ENCODE measurements at regions not wholly inside any gene's neighbourhood (a gene's known extent, or its start where the extent isn't known, plus 50 kb on each side); places are given as distances from the start of the nearest gene placed in this dataset.

DNA sequence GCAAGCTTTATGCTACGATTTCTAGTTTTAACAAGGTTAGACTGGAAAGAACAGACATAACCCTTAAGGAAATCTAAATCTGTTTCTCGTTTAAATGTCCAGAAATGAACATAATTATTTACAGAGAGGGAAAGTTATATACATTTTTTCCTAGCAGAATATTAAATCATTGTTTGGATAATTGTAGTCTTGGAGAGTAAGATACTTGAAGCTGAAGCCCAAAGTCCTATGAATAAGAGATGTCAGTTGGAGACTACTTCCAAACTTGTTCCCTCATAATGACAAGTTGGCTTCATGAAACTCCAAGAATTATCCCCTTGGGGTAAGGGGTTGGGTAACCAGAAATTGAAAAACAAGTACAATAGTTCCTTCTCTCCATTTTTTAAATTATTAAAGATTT is 911.1 kb upstream of the MAN1A1 start:
- no peak for DNase-seq
- TF ChIP-seq, protein P1, sequence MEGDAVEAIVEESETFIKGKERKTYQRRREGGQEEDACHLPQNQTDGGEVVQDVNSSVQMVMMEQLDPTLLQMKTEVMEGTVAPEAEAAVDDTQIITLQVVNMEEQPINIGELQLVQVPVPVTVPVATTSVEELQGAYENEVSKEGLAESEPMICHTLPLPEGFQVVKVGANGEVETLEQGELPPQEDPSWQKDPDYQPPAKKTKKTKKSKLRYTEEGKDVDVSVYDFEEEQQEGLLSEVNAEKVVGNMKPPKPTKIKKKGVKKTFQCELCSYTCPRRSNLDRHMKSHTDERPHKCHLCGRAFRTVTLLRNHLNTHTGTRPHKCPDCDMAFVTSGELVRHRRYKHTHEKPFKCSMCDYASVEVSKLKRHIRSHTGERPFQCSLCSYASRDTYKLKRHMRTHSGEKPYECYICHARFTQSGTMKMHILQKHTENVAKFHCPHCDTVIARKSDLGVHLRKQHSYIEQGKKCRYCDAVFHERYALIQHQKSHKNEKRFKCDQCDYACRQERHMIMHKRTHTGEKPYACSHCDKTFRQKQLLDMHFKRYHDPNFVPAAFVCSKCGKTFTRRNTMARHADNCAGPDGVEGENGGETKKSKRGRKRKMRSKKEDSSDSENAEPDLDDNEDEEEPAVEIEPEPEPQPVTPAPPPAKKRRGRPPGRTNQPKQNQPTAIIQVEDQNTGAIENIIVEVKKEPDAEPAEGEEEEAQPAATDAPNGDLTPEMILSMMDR (IDR thresholded peaks at IDR 0.05) = no peak
- Mint-ChIP-seq H3K36me3 (ENCODE audit: low read depth) (no peaks in the 10 kb centered on the region), H3K4me3 (no peak overlapping the region), H3K27me3 (ENCODE audit: low read depth, poor library complexity) (no peaks in the 10 kb centered on the region), H3K9me3 (no peaks in the 10 kb centered on the region), H3K27ac (no peak overlapping the region), H3K4me1 (no peaks in the 10 kb centered on the region)

DNA sequence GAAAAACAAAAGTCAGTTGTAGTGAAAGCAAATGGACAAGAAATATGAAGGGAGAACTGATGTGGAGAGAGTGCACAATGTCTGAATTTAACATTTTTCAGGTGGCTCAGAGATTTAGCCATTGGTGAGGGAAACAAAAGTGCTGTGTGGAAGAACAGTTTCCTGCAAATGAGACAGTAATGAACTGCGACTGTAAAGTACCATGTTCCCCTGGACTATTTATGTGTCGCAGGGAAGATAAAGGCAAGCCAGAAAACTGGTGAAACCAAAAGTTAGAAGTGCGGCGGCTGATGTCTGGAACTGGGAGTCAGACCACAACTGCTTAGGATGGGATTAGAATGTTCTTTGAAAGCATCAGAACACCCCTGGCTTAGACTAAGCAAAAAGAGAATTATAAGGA is 905.1 kb upstream of the MAN1A1 start:
- no peak overlapping the region for H3K4me3 Mint-ChIP-seq
- no peak for DNase-seq
- TF ChIP-seq, protein P1 (IDR thresholded peaks at IDR 0.05) = no peak
- no peaks in the 10 kb centered on the region for H3K36me3 Mint-ChIP-seq (ENCODE audit: low read depth)
- H3K9me3 Mint-ChIP-seq = no peaks in the 10 kb centered on the region
- peaks cover 7% of the 10 kb centered on the region for H3K27me3 Mint-ChIP-seq (ENCODE audit: low read depth, poor library complexity)
- H3K27ac Mint-ChIP-seq = peak overlapping the region; percentile 1
- H3K4me1 Mint-ChIP-seq = no peaks in the 10 kb centered on the region

GRCh38 chr6:120248451-120248850 is 898.9 kb upstream of the MAN1A1 start:
- no peak for DNase-seq
- Mint-ChIP-seq H3K36me3 (ENCODE audit: low read depth) (no peaks in the 10 kb centered on the region), H3K27ac (no peak overlapping the region), H3K9me3 (peaks cover 5% of the 10 kb centered on the region), H3K4me3 (no peak overlapping the region), H3K4me1 (no peaks in the 10 kb centered on the region), H3K27me3 (ENCODE audit: low read depth, poor library complexity) (peaks cover 6% of the 10 kb centered on the region)
- TF ChIP-seq, protein P1 (IDR thresholded peaks at IDR 0.05) = no peak

GRCh38 chr6:120237221-120237620 is 887.7 kb upstream of the MAN1A1 start:
- Mint-ChIP-seq H3K27me3 (ENCODE audit: low read depth, poor library complexity) (peaks cover 3% of the 10 kb centered on the region), H3K36me3 (ENCODE audit: low read depth) (no peaks in the 10 kb centered on the region), H3K4me3 (no peak overlapping the region), H3K4me1 (no peaks in the 10 kb centered on the region), H3K9me3 (peaks cover 21% of the 10 kb centered on the region), H3K27ac (no peak overlapping the region)
- TF ChIP-seq, protein P1 (IDR thresholded peaks at IDR 0.05) = no peak
- no peak for DNase-seq

DNA sequence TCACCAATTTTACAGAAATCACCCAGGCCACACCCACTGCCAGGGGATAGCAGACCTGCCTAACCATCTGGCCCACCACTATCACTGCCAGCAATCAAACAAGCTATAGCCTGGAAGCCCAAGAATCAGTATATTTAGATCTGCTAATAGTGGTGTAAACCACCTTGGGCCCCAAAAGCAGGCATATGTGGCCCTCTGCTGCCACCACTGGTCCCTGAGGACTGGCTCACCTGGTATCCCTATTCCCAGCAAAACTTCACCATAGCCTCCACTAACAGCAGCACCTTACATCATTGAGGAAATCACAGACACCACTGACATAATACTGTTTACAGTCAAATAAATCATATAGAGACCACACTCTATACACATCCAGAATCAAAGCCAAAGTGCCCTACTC is 880.4 kb upstream of the MAN1A1 start:
- DNase-seq = no peak
- TF ChIP-seq, protein P1 (IDR thresholded peaks at IDR 0.05) = no peak
- Mint-ChIP-seq H3K4me1 (no peaks in the 10 kb centered on the region), H3K4me3 (no peak overlapping the region), H3K9me3 (peaks cover 8% of the 10 kb centered on the region), H3K27me3 (ENCODE audit: low read depth, poor library complexity) (peaks cover 9% of the 10 kb centered on the region), H3K27ac (no peak overlapping the region), H3K36me3 (ENCODE audit: low read depth) (no peaks in the 10 kb centered on the region)

- no peaks in the 10 kb centered on the region for H3K4me1 Mint-ChIP-seq
- H3K36me3 Mint-ChIP-seq (ENCODE audit: low read depth) = no peaks in the 10 kb centered on the region
- no peak for DNase-seq
- H3K27me3 Mint-ChIP-seq (ENCODE audit: low read depth, poor library complexity) = peaks cover 9% of the 10 kb centered on the region
- no peak overlapping the region for H3K27ac Mint-ChIP-seq
- no peak overlapping the region for H3K4me3 Mint-ChIP-seq
- TF ChIP-seq, protein P1 (IDR thresholded peaks at IDR 0.05) = no peak
- H3K9me3 Mint-ChIP-seq = no peaks in the 10 kb centered on the region
Observed at GRCh38 chr6:120228297-120228696, 878.7 kb upstream of the MAN1A1 start.
